ENCODE measurements at regions not wholly inside any gene's neighbourhood (a gene's known extent, or its start where the extent isn't known, plus 50 kb on each side); places are given as distances from the start of the nearest gene placed in this dataset.

- FAIRE-seq = no peak
These were observed 64.1 kb downstream of the BARX1 start for GRCh38 chr9:93891050-93891449.

GRCh38 chr9:93890436-93890935, 64.7 kb downstream of the BARX1 start:
- H4K20me1 ChIP-seq (replicated peaks; ENCODE audit: control insufficient read depth, insufficient read depth, low read length) = no peaks in the 10 kb centered on the region
- H3K9me3 ChIP-seq (replicated peaks; ENCODE audit: control insufficient read depth, insufficient read depth, low read depth, low read length) = no peaks in the 10 kb centered on the region; the same call in 1 of the 2 replicates
- in situ Hi-C loops (cut with MboI) = no loop called here
- no peaks in the 10 kb centered on the region for H3K9me1 ChIP-seq (ENCODE audit: control insufficient read depth, insufficient read depth, low read length)
- H3K4me1 ChIP-seq (replicated peaks in 1 of 2; ENCODE audit: control insufficient read depth in 2 of 2, insufficient read depth in 2 of 2, low read length in 2 of 2) = no peaks in the 10 kb centered on the region
- no peak overlapping the region for H2AFZ ChIP-seq (ENCODE audit: low read depth, low read length)
- BruUV-seq (replicated peaks) = no TSS peak
- no peaks in the 10 kb centered on the region for H3K79me2 ChIP-seq (ENCODE audit: control insufficient read depth, insufficient read depth, low read length)
- no peak for ATAC-seq
- no peak overlapping the region for H3K27ac ChIP-seq (ENCODE audit: extremely low read depth, low read depth, low read length)
- no peak overlapping the region for H3K4me3 ChIP-seq
- WGBS (ENCODE audit: insufficient coverage, low coverage, missing lambda C conversion rate) = 0% methylated on average over 2 of the region's 2 CpGs
- POLR2A ChIA-PET = no interaction called here
- no peaks in the 10 kb centered on the region for H3K36me3 ChIP-seq (ENCODE audit: control insufficient read depth, insufficient read depth, low read length)
- no peak overlapping the region for H3K4me2 ChIP-seq (ENCODE audit: insufficient read depth, low read length)
- CTCF ChIA-PET (ENCODE audit: low intra/inter-chr PET ratio) = no interaction called here
- peaks cover 0 to 9% of the 10 kb centered on the region in 2 experiments; a peak in 1 of 5 replicates for H3K27me3 ChIP-seq (ENCODE audit: control insufficient read depth in 2 of 2, insufficient read depth in 2 of 2, low read length in 2 of 2)
- intact Hi-C loops (cut with micrococcal nuclease) = no loop called here
- DNase-seq (ENCODE audit: extremely low read depth in 1 of 4, low spot score in 3 of 4) = no peak
- H3K9ac ChIP-seq (ENCODE audit: insufficient read depth in 1 of 2, low read depth in 2 of 2, low read length in 2 of 2) = no peak overlapping the region
- no peak for FAIRE-seq
- TF ChIP-seq ZNF644 (tag; IDR thresholded peaks at IDR 0.05; ENCODE audit: low read depth) (no peak), NFIX (CRISPR knock-in tag; IDR thresholded peaks at IDR 0.05; ENCODE audit: low read depth) (peak; percentile 67), PURB (CRISPR knock-in tag; IDR thresholded peaks at IDR 0.05; ENCODE audit: low read depth) (no peak), ARID1B (IDR thresholded peaks at IDR 0.05) (no peak), RAD21 (CRISPR knock-in tag; conservative IDR thresholded peaks at IDR 0.05 in 1 of 2, IDR thresholded peaks at IDR 0.05 in 1 of 2) (no peak), MXI1 (IDR thresholded peaks at IDR 0.05; ENCODE audit: low read depth, low read length) (no peak), KLF6 (CRISPR knock-in tag; IDR thresholded peaks at IDR 0.05; ENCODE audit: borderline replicate concordance) (no peak), GMEB1 (CRISPR knock-in tag; IDR thresholded peaks at IDR 0.05) (no peak), NCOA1 (IDR thresholded peaks at IDR 0.05; ENCODE audit: low read depth) (no peak), HMGN3 (IDR thresholded peaks at IDR 0.05; ENCODE audit: borderline replicate concordance, extremely low read depth, insufficient read length, low read depth, low read length) (no peak)

More at GRCh38 chr9:93891050-93891449, 64.1 kb downstream of the BARX1 start:
- Histone ChIP-seq H3K36me3 (ENCODE audit: control insufficient read depth, insufficient read depth, low read length) (no peaks in the 10 kb centered on the region), H3K79me2 (ENCODE audit: control insufficient read depth, insufficient read depth, low read length) (no peaks in the 10 kb centered on the region), H3K27ac (ENCODE audit: extremely low read depth, low read depth, low read length) (no peak overlapping the region), H3K27me3 (ENCODE audit: control insufficient read depth in 2 of 2, insufficient read depth in 2 of 2, low read length in 2 of 2) (peaks cover 0 to 10% of the 10 kb centered on the region in 2 experiments; a peak in 1 of 5 replicates), H3K4me1 (replicated peaks in 1 of 2; ENCODE audit: control insufficient read depth in 2 of 2, insufficient read depth in 2 of 2, low read length in 2 of 2) (no peaks in the 10 kb centered on the region), H3K9ac (ENCODE audit: insufficient read depth in 1 of 2, low read depth in 2 of 2, low read length in 2 of 2) (no peak overlapping the region), H4K20me1 (replicated peaks; ENCODE audit: control insufficient read depth, insufficient read depth, low read length) (no peaks in the 10 kb centered on the region), H3K4me3 (no peak overlapping the region), H3K4me2 (ENCODE audit: insufficient read depth, low read length) (no peak overlapping the region), H2AFZ (ENCODE audit: low read depth, low read length) (no peak overlapping the region), H3K9me3 (replicated peaks; ENCODE audit: control insufficient read depth, insufficient read depth, low read depth, low read length) (no peaks in the 10 kb centered on the region; the same call in 1 of the 2 replicates), H3K9me1 (ENCODE audit: control insufficient read depth, insufficient read depth, low read length) (no peaks in the 10 kb centered on the region)
- TF ChIP-seq CHD4 (IDR thresholded peaks at IDR 0.05; ENCODE audit: insufficient read depth, insufficient replicate concordance, low read depth, low read length, poor library complexity, severe bottlenecking) (no peak), ZNF224 (CRISPR knock-in tag; IDR thresholded peaks at IDR 0.05) (no peak), CHD1 (IDR thresholded peaks at IDR 0.05; ENCODE audit: low read length) (no peak), EP400 (IDR thresholded peaks at IDR 0.05) (no peak), IFI16 (CRISPR knock-in tag; IDR thresholded peaks at IDR 0.05) (no peak), ZC3H11A (IDR thresholded peaks at IDR 0.05; ENCODE audit: low read depth, low read length) (no peak)
- TF ChIP-seq, protein P1, sequence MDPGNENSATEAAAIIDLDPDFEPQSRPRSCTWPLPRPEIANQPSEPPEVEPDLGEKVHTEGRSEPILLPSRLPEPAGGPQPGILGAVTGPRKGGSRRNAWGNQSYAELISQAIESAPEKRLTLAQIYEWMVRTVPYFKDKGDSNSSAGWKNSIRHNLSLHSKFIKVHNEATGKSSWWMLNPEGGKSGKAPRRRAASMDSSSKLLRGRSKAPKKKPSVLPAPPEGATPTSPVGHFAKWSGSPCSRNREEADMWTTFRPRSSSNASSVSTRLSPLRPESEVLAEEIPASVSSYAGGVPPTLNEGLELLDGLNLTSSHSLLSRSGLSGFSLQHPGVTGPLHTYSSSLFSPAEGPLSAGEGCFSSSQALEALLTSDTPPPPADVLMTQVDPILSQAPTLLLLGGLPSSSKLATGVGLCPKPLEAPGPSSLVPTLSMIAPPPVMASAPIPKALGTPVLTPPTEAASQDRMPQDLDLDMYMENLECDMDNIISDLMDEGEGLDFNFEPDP (CRISPR knock-in tag; IDR thresholded peaks at IDR 0.05) = no peak
- DNase-seq (ENCODE audit: extremely low read depth in 1 of 4, low spot score in 3 of 4) = no peak
- in situ Hi-C loops (cut with MboI) = no loop called here
- no peak for ATAC-seq
- POLR2A ChIA-PET = no interaction called here
- intact Hi-C loops (cut with micrococcal nuclease) = no loop called here
- no TSS peak for BruUV-seq (replicated peaks)
- CTCF ChIA-PET (ENCODE audit: low intra/inter-chr PET ratio) = no interaction called here
- WGBS (ENCODE audit: insufficient coverage, low coverage, missing lambda C conversion rate) = 1% methylated on average over 6 of the region's 6 CpGs
